ENCODE measurements at regions not wholly inside any gene's neighbourhood (a gene's known extent, or its start where the extent isn't known, plus 50 kb on each side); places are given as distances from the start of the nearest gene placed in this dataset.

GRCh38 chr7:32223071-32223650 lies 153.0 kb upstream of the PDE1C start:
- TF ChIP-seq EZH2 (IDR thresholded peaks at IDR 0.05; ENCODE audit: low read length, unreplicated experiment) (no peak), CTCF (conservative IDR thresholded peaks at IDR 0.05; ENCODE audit: low read depth, low read length) (no peak), EZH2phosphoT487 (IDR thresholded peaks at IDR 0.05; ENCODE audit: borderline replicate concordance, low read length) (no peak)

Measured in PC-3 (cell line).